ENCODE measurements at regions not wholly inside any gene's neighbourhood (a gene's known extent, or its start where the extent isn't known, plus 50 kb on each side); places are given as distances from the start of the nearest gene placed in this dataset.
"Not testable (repeated sequence)": the region's sequence is repeated elsewhere in the genome, so short reads cannot be mapped to it uniquely, and the experiment has no call there.

DNA sequence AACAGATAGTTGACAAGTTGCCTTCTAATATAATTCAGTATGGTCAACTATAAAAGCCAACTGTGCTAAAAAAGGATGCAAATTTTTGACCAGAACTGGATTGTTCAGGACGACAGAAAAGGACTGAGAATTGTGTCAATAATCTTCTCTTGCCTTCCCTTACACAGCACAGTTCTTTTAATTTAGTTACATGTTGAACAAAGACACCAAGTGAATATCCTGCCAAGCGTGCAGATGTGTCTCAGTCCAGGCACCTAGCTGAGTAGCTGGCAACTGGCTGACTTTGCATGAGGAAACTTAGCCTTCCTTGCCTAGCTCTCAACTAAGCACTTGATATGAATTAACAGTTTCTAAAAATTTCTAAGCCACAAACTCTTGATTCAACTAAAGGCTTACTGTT is 801.4 kb downstream of the BCL11A start:
- H3K27ac ChIP-seq (ENCODE audit: low read length), result no peak overlapping the region
- no peaks in the 10 kb centered on the region for H3K27me3 ChIP-seq (ENCODE audit: insufficient read depth, low read depth, low read length)
- no peaks in the 10 kb centered on the region for H4K20me1 ChIP-seq (ENCODE audit: insufficient read depth)
- no peak overlapping the region for H3K4me2 ChIP-seq (ENCODE audit: low read length)
- TF ChIP-seq RAD21 (conservative IDR thresholded peaks at IDR 0.05) (no peak), REST (IDR thresholded peaks at IDR 0.05; ENCODE audit: borderline replicate concordance) (no peak), TAF1 (IDR thresholded peaks at IDR 0.05; ENCODE audit: low read depth) (no peak), MXI1 (conservative IDR thresholded peaks at IDR 0.05; ENCODE audit: poor library complexity, severe bottlenecking) (no peak), EZH2 (IDR thresholded peaks at IDR 0.05; ENCODE audit: borderline replicate concordance, insufficient read depth, low read length, poor library complexity, severe bottlenecking) (no peak), SMC3 (conservative IDR thresholded peaks at IDR 0.05; ENCODE audit: poor library complexity) (no peak), POLR2AphosphoS5 (IDR thresholded peaks at IDR 0.05) (no peak), EP300 (conservative IDR thresholded peaks at IDR 0.05; ENCODE audit: poor library complexity, severe bottlenecking) (no peak)
- TF ChIP-seq, protein P1, sequence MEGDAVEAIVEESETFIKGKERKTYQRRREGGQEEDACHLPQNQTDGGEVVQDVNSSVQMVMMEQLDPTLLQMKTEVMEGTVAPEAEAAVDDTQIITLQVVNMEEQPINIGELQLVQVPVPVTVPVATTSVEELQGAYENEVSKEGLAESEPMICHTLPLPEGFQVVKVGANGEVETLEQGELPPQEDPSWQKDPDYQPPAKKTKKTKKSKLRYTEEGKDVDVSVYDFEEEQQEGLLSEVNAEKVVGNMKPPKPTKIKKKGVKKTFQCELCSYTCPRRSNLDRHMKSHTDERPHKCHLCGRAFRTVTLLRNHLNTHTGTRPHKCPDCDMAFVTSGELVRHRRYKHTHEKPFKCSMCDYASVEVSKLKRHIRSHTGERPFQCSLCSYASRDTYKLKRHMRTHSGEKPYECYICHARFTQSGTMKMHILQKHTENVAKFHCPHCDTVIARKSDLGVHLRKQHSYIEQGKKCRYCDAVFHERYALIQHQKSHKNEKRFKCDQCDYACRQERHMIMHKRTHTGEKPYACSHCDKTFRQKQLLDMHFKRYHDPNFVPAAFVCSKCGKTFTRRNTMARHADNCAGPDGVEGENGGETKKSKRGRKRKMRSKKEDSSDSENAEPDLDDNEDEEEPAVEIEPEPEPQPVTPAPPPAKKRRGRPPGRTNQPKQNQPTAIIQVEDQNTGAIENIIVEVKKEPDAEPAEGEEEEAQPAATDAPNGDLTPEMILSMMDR (IDR thresholded peaks at IDR 0.05; ENCODE audit: poor library complexity, severe bottlenecking), result no peak
- no peak overlapping the region for H2AFZ ChIP-seq (ENCODE audit: low read depth, low read length)
- H3F3A ChIP-seq (ENCODE audit: insufficient read depth, low read length, poor library complexity, severe bottlenecking), result peaks cover 7% of the 10 kb centered on the region
- no peaks in the 10 kb centered on the region for H3K79me2 ChIP-seq (replicated peaks; ENCODE audit: insufficient read depth, low read length)
- H3K9me3 ChIP-seq (ENCODE audit: low read length), result no peaks in the 10 kb centered on the region
- no peaks in the 10 kb centered on the region for H3K9me2 ChIP-seq (ENCODE audit: insufficient read depth, low read length)
- H3K4me3 ChIP-seq (ENCODE audit: low read length), result no peak overlapping the region
- no peaks in the 10 kb centered on the region for H3K36me3 ChIP-seq (ENCODE audit: insufficient read depth, low read length)
- no peak overlapping the region for H3K9ac ChIP-seq (ENCODE audit: low read length)

DNA sequence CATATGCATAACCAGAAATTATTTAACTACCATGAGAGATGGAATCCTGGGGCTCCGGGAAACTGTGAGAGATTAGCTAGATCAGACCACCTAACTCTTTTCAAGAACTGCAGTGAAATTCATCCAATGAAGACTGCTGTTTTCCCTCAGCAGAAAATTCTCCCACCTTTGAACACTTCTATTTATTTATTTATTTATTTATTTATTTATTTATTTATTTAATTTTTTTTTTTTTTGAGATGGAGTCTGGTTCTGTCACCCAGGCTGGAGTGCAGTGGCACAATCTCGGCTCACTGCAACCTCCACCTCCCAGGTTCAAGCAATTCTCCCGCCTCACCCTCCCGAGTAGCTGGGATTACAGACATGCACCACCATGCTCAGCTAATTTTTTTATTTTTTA is 802.2 kb downstream of the BCL11A start:
- H3K27ac ChIP-seq (ENCODE audit: low read length); H3K27me3 ChIP-seq (ENCODE audit: insufficient read depth, low read depth, low read length); H3F3A ChIP-seq (ENCODE audit: insufficient read depth, low read length, poor library complexity, severe bottlenecking); H4K20me1 ChIP-seq (ENCODE audit: insufficient read depth); H3K9me2 ChIP-seq (ENCODE audit: insufficient read depth, low read length); H3K79me2 ChIP-seq (replicated peaks; ENCODE audit: insufficient read depth, low read length); H3K4me2 ChIP-seq (ENCODE audit: low read length); H3K9me3 ChIP-seq (ENCODE audit: low read length); H3K9ac ChIP-seq (ENCODE audit: low read length); H3K4me3 ChIP-seq (ENCODE audit: low read length); H3K36me3 ChIP-seq (ENCODE audit: insufficient read depth, low read length); H2AFZ ChIP-seq (ENCODE audit: low read depth, low read length): not testable (repeated sequence)

DNA sequence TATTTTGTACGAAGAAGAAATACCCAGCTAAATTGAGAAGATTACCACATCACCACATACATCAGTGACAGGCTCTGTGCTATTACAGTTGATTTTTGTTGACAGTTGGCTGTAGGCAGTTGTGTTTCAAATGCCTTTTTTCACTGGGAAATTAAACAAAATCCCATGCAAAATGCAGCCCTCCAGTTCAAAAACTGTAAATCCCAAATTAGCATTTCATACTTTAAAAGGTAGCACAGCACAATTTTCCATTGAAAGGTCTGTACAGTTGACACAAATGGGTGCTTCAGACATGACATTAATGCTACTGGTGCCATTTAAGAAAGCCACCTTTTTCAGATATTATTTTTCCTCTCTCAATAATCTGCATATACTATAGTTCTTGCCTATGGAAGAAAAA is 807.2 kb downstream of the BCL11A start:
- Histone ChIP-seq H4K20me1 (ENCODE audit: insufficient read depth) (no peaks in the 10 kb centered on the region), H3K27ac (ENCODE audit: low read length) (peak overlapping the region; percentile 86), H3F3A (ENCODE audit: insufficient read depth, low read length, poor library complexity, severe bottlenecking) (peaks cover 11% of the 10 kb centered on the region), H3K4me3 (ENCODE audit: low read length) (peak overlapping the region; percentile 26), H3K4me2 (ENCODE audit: low read length) (peak overlapping the region; percentile 47), H3K9me2 (ENCODE audit: insufficient read depth, low read length) (no peaks in the 10 kb centered on the region), H3K36me3 (ENCODE audit: insufficient read depth, low read length) (no peaks in the 10 kb centered on the region), H3K79me2 (replicated peaks; ENCODE audit: insufficient read depth, low read length) (no peaks in the 10 kb centered on the region), H3K27me3 (ENCODE audit: insufficient read depth, low read depth, low read length) (no peaks in the 10 kb centered on the region), H3K9ac (ENCODE audit: low read length) (peak overlapping the region; percentile 20), H2AFZ (ENCODE audit: low read depth, low read length) (no peak overlapping the region), H3K9me3 (ENCODE audit: low read length) (no peaks in the 10 kb centered on the region)
- TF ChIP-seq REST (IDR thresholded peaks at IDR 0.05; ENCODE audit: borderline replicate concordance), result peak; percentile 69
- TF ChIP-seq RAD21 (conservative IDR thresholded peaks at IDR 0.05), result peak; percentile 53
- peak; percentile 23 for TF ChIP-seq SMC3 (conservative IDR thresholded peaks at IDR 0.05; ENCODE audit: poor library complexity)
- peak; percentile 96 for TF ChIP-seq EP300 (conservative IDR thresholded peaks at IDR 0.05; ENCODE audit: poor library complexity, severe bottlenecking)
- TF ChIP-seq EZH2 (IDR thresholded peaks at IDR 0.05; ENCODE audit: borderline replicate concordance, insufficient read depth, low read length, poor library complexity, severe bottlenecking), result no peak
- peak; percentile 73 for TF ChIP-seq POLR2AphosphoS5 (IDR thresholded peaks at IDR 0.05)
